ENCODE measurements at regions not wholly inside any gene's neighbourhood (a gene's known extent, or its start where the extent isn't known, plus 50 kb on each side); places are given as distances from the start of the nearest gene placed in this dataset.

DNA sequence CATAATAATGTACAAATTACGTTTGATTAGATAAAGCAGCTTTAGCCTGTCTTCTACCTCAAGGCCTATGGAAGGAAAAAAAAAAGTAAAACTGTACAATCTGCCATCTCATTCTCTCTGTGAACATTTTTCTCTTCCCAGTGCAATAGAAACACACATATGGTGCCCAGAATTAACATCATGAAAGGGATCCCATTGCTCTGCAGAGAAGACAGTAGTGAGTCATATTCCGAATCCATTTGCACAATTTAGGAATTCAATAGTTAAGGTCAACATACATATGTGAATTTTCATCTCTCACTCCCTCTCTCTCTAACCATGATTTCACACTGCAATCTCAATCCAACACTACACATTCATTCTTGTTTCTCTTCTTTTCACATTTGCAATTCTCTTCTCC lies 640.9 kb upstream of the SOX11 start:
- TF ChIP-seq Cebpa-rat (IDR thresholded peaks at IDR 0.05), result no peak

DNA sequence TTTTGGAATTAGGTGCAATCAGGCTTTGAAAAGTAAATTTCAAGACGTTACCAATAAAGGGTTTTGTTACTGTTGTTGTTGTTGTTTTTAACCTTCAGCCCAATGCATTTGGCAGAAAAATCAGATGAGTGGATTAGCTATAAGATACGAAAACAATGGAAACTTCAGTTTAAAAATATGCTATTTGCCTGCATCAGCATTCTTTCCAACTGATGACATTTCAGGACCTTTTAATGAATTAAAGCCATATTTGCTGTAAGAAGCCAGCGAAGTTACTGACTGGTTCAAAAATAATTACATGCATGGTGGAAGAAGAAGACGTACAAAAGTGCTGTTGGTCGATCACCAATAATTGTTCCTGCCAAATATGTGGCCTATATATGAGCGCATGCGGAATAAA lies 639.3 kb upstream of the SOX11 start:
- Histone ChIP-seq H3K4me1 (no peaks in the 10 kb centered on the region), H3K4me2 (no peak overlapping the region), H3K27me3 (no peaks in the 10 kb centered on the region), H3K36me3 (no peaks in the 10 kb centered on the region), H3K4me3 (no peak overlapping the region), H3K9ac (no peak overlapping the region), H4K20me1 (no peaks in the 10 kb centered on the region), H3K9me3 (no peaks in the 10 kb centered on the region), H3K27ac (no peak overlapping the region)
- TF ChIP-seq Cebpa-rat (IDR thresholded peaks at IDR 0.05), result no peak

More for the DNA sequence above, 640.9 kb upstream of the SOX11 start:
- Histone ChIP-seq H3K27ac (no peak overlapping the region), H3K4me1 (no peaks in the 10 kb centered on the region), H3K9me3 (no peaks in the 10 kb centered on the region), H3K9ac (no peak overlapping the region), H3K4me3 (no peak overlapping the region), H3K27me3 (no peaks in the 10 kb centered on the region), H3K4me2 (no peak overlapping the region), H4K20me1 (no peaks in the 10 kb centered on the region), H3K36me3 (no peaks in the 10 kb centered on the region)

DNA sequence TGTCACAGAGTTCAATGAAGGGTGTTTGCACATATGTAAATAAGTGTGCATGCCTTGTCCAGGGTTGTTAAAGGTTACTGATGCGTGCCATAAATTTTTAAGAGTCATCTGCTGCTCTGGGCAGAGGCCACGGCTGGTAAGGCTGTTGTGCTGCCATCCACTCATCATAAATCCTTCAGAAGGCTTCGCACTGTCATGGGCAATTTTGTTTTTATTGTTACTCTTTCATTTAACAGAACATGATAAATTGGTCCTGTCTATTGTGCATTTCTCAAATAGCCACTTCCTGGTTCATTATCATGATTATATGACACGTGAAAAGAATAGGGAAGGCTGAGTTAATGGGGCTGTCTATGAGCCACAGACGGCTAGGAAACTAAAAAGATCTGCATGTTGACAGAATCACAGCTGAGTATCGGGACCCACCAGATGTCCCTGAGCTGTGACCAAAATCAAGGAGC lies 634.3 kb upstream of the SOX11 start:
- Histone ChIP-seq H3K27ac (no peak overlapping the region), H3K36me3 (no peaks in the 10 kb centered on the region)

DNA sequence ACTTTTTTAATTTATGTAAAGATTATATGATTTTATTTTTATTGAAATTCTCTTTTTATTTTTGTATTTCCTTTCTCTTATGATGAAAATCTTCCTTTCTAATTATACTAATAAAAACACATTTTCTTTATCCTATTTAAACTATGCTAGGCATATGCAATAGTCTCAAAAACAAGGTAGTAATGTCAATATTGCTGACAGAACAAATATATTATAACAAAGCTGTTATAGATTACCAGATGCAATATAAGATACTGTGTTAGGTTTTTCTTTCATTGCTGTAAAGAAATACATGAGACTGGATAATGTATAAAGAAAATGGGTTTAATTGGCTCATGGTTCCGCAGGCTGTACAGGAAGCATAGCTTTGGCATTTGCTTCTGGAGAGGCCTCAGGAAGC lies 631.2 kb upstream of the SOX11 start:
- Histone ChIP-seq H3K36me3 (no peaks in the 10 kb centered on the region), H3K27me3 (no peaks in the 10 kb centered on the region), H3K9ac (no peak overlapping the region), H3K4me1 (no peaks in the 10 kb centered on the region), H3K4me3 (no peak overlapping the region), H3K27ac (no peak overlapping the region), H4K20me1 (no peaks in the 10 kb centered on the region), H3K9me3 (no peaks in the 10 kb centered on the region), H3K4me2 (no peak overlapping the region)
- TF ChIP-seq Cebpa-rat (IDR thresholded peaks at IDR 0.05), result no peak

More for the DNA sequence above, 634.3 kb upstream of the SOX11 start:
- H4K20me1 ChIP-seq, result no peaks in the 10 kb centered on the region
- H3K9ac ChIP-seq, result no peak overlapping the region
- no peak overlapping the region for H3K4me3 ChIP-seq
- no peaks in the 10 kb centered on the region for H3K4me1 ChIP-seq
- H3K4me2 ChIP-seq, result no peak overlapping the region
- no peaks in the 10 kb centered on the region for H3K27me3 ChIP-seq
- no peaks in the 10 kb centered on the region for H3K9me3 ChIP-seq
- no peak for TF ChIP-seq Cebpa-rat (IDR thresholded peaks at IDR 0.05)

DNA sequence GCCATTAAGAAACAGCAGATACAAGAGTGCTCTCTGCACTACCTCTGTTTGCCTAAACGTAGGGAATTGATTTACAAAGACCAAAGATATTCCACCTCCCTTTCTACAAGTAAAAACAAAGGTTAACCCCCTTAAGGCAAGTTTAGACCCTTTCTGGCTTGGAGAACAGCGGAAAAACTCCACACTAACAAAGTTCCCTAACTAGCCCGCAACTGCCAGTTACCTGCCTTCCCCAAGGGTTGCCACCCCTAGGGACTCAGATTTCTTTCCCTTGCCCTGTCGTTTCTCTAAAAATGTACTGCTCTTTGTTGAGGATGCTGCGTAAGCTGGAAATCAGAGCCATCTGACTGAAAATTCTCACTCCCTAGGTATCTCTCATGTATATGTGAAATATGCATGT lies 627.5 kb upstream of the SOX11 start:
- TF ChIP-seq Cebpa-rat (IDR thresholded peaks at IDR 0.05), result no peak
- H3K9me3 ChIP-seq, result no peaks in the 10 kb centered on the region
- H3K36me3 ChIP-seq, result no peaks in the 10 kb centered on the region
- H3K27ac ChIP-seq, result no peak overlapping the region
- H3K27me3 ChIP-seq, result no peaks in the 10 kb centered on the region
- H3K4me3 ChIP-seq, result no peak overlapping the region
- H3K9ac ChIP-seq, result no peak overlapping the region
- no peak overlapping the region for H3K4me2 ChIP-seq
- H4K20me1 ChIP-seq, result no peaks in the 10 kb centered on the region
- H3K4me1 ChIP-seq, result no peaks in the 10 kb centered on the region

DNA sequence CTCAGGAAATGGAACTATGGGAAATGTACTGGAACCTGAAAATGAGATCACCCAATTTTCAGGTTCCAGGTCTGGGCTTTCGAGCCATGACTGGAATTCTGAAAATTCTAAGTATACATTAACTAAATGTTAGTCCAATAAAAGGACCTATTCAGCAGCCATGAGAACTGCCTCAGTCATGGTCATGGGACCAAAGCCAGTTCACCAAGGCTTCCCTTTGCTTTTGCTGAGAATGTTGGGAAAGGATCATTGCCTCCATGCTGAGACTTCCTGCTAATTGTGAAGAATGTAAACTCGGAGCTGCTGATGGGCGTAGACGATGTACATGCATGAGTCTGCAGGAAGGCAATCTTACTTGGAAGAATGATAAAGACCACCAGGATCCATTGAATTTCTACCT lies 624.4 kb upstream of the SOX11 start:
- Histone ChIP-seq H3K4me3 (no peak overlapping the region), H3K4me1 (no peaks in the 10 kb centered on the region), H3K9ac (no peak overlapping the region), H3K4me2 (no peak overlapping the region), H3K36me3 (no peaks in the 10 kb centered on the region), H3K27me3 (no peaks in the 10 kb centered on the region), H3K9me3 (no peaks in the 10 kb centered on the region), H3K27ac (no peak overlapping the region), H4K20me1 (no peaks in the 10 kb centered on the region)
- TF ChIP-seq Cebpa-rat (IDR thresholded peaks at IDR 0.05), result no peak

DNA sequence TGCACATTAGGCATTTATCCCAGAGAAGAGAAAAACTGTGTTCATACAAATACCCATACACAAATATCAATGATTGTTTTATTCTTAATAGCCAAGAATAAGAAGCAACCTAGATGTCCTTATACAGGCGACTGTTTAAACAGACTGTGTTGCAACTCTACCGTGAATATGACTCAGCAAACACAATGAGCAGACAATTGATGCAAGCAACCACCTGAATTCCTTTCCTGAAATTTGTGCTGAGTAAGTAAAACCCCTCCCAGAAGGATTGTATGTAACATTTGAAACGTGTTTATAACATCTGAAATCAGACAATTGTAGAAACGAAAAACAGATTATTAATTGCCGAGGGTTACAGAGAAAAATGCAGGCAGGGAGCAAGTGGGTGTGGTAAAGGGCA lies 621.9 kb upstream of the SOX11 start:
- Histone ChIP-seq H3K4me3 (no peak overlapping the region), H3K4me2 (no peak overlapping the region), H3K27me3 (no peaks in the 10 kb centered on the region), H3K9ac (no peak overlapping the region), H3K36me3 (no peaks in the 10 kb centered on the region), H4K20me1 (no peaks in the 10 kb centered on the region), H3K4me1 (no peaks in the 10 kb centered on the region), H3K27ac (no peak overlapping the region), H3K9me3 (no peaks in the 10 kb centered on the region)
- no peak for TF ChIP-seq Cebpa-rat (IDR thresholded peaks at IDR 0.05)

DNA sequence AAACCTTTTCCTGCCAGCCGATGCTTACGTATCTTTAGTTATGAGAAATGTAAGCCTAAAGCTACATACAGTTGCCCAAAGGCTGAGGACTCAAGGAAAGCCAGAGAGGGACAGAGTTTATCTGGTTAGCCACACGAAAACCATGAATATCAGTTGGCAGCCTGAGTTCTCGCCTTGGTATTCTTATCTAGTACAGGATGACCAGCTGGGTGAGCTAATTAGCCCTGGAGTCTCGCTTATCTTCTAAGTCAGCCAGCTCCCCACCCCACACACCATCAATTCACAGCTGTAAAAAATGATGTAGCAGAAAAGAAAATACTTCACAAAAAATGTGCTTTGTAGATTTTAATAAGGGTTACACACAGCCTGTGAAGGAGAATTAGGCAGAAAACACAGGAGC lies 617.5 kb upstream of the SOX11 start:
- H3K4me2 ChIP-seq, result no peak overlapping the region
- no peak overlapping the region for H3K9ac ChIP-seq
- no peak overlapping the region for H3K4me3 ChIP-seq
- H3K27ac ChIP-seq, result no peak overlapping the region
- no peaks in the 10 kb centered on the region for H3K27me3 ChIP-seq
- no peaks in the 10 kb centered on the region for H3K4me1 ChIP-seq
- no peaks in the 10 kb centered on the region for H4K20me1 ChIP-seq
- H3K9me3 ChIP-seq, result no peaks in the 10 kb centered on the region
- TF ChIP-seq Cebpa-rat (IDR thresholded peaks at IDR 0.05), result no peak
- no peaks in the 10 kb centered on the region for H3K36me3 ChIP-seq

DNA sequence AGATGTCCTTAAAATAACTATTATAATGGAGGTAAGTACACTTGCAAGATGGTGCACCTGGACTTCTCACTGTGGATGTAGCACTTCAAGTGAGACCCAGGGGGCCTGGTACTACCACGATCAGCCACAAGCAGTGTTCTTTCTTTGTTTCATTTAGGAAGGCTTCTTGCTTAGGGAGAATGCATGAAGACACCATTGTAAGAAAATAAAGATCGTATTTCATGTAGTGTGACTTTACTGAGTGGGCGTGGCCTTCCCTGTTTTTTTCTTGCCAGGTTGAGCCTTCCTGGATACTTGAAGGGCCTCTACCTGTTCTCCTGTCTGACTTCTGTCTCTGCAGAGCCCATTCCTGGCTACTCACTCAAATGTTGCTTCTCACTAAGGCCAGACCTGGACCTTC lies 615.6 kb upstream of the SOX11 start:
- TF ChIP-seq Cebpa-rat (IDR thresholded peaks at IDR 0.05), result no peak
- Histone ChIP-seq H3K4me1 (no peaks in the 10 kb centered on the region), H3K4me3 (no peak overlapping the region), H3K27me3 (no peaks in the 10 kb centered on the region), H3K4me2 (no peak overlapping the region), H3K27ac (no peak overlapping the region), H3K9ac (no peak overlapping the region), H3K36me3 (no peaks in the 10 kb centered on the region), H4K20me1 (no peaks in the 10 kb centered on the region), H3K9me3 (no peaks in the 10 kb centered on the region)

DNA sequence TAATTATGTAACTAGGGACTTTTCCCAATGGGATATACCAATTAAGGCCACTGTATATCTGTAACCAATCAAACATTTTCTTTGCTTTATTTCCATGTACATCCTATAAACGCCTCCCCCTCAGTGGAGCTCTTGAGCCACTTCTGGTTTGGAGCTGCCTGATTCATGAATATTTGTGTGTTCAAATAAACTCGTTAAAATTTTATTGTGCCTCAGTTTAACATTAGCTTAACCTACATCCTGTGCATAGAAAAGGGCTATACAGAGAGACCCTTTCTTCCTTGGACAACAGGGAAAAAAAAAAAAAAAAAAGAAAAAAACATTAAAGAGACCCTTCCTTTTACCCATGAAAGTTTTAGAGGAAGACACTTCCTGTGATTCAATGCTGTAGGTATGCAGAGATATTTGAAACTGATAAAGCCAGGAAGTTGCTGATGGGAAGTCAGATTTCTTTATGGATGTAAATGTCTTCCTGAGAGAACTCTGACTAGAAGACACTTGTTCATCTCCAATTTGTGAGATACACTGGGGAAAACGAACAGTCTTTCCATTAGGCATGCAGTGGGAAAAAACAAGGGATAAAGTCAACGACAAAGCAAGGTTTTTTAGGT lies 614.6 kb upstream of the SOX11 start:
- H3K4me2 ChIP-seq, result no peak overlapping the region
- H3K4me3 ChIP-seq, result no peak overlapping the region
- no peaks in the 10 kb centered on the region for H4K20me1 ChIP-seq
- H3K9ac ChIP-seq, result no peak overlapping the region
- no peak overlapping the region for H3K27ac ChIP-seq
- no peaks in the 10 kb centered on the region for H3K36me3 ChIP-seq
- no peaks in the 10 kb centered on the region for H3K27me3 ChIP-seq
- no peaks in the 10 kb centered on the region for H3K9me3 ChIP-seq
- no peak for TF ChIP-seq Cebpa-rat (IDR thresholded peaks at IDR 0.05)
- H3K4me1 ChIP-seq, result no peaks in the 10 kb centered on the region

DNA sequence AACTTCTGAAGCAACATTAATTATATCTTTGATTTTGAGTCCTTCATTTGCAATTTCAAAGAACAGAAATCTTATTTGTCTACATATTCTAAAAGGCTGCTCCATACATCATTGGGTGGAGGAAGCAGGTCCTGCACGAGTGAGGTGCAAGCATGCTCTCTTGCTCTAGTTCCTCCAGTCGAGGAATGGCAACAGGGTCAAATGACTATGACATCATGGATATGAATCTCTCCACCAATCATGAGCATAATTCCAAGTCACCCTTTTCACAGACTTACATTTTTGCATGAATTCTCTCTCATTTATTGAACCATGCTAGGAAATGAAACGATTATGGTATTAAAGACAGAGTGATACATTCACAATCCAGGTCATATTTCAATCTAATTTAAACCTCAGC lies 608.8 kb upstream of the SOX11 start:
- Histone ChIP-seq H4K20me1 (no peaks in the 10 kb centered on the region), H3K4me3 (no peak overlapping the region), H3K36me3 (no peaks in the 10 kb centered on the region), H3K4me1 (no peaks in the 10 kb centered on the region), H3K4me2 (no peak overlapping the region), H3K9ac (no peak overlapping the region), H3K27ac (no peak overlapping the region), H3K27me3 (no peaks in the 10 kb centered on the region), H3K9me3 (no peaks in the 10 kb centered on the region)
- TF ChIP-seq Cebpa-rat (IDR thresholded peaks at IDR 0.05), result no peak
